COR-L47 (cell line): ENCODE measurements at regions not wholly inside any gene's neighbourhood (a gene's known extent, or its start where the extent isn't known, plus 50 kb on each side); places are given as distances from the start of the nearest gene placed in this dataset.

Source experiments
- DNase-seq: peaks from one replicate; lab custom pipeline; 2025; lab: John Stamatoyannopoulos, UW

- DNase-seq, result no peak
These were observed 410.7 kb upstream of the KIRREL3 start for GRCh38 chr11:127411283-127411682.

- no peak for DNase-seq
These were observed 394.5 kb upstream of the KIRREL3 start for GRCh38 chr11:127395034-127395433.

- no peak for DNase-seq
These were observed 393.0 kb upstream of the KIRREL3 start for GRCh38 chr11:127393460-127393997.

- DNase-seq, result no peak
These were observed 392.0 kb upstream of the KIRREL3 start for GRCh38 chr11:127392575-127392974.

- DNase-seq, result no peak
These were observed 389.9 kb upstream of the KIRREL3 start for GRCh38 chr11:127390465-127390864.

- no peak for DNase-seq
These were observed 384.5 kb upstream of the KIRREL3 start for GRCh38 chr11:127385071-127385470.

GRCh38 chr11:127383026-127383425 is 382.5 kb upstream of the KIRREL3 start:
- no peak for DNase-seq

GRCh38 chr11:127381247-127381646 is 380.7 kb upstream of the KIRREL3 start:
- DNase-seq, result no peak

GRCh38 chr11:127379686-127380085 is 379.1 kb upstream of the KIRREL3 start:
- DNase-seq, result no peak

- no peak for DNase-seq
These were observed 375.7 kb upstream of the KIRREL3 start for GRCh38 chr11:127376301-127376700.

GRCh38 chr11:127369356-127369755 is 368.8 kb upstream of the KIRREL3 start:
- DNase-seq, result no peak

- DNase-seq, result no peak
These were observed 362.3 kb upstream of the KIRREL3 start for GRCh38 chr11:127362754-127363308.

- DNase-seq, result no peak
These were observed 357.6 kb upstream of the KIRREL3 start for GRCh38 chr11:127358160-127358559.

GRCh38 chr11:127350476-127350875 is 349.9 kb upstream of the KIRREL3 start:
- no peak for DNase-seq

GRCh38 chr11:127345819-127346459 is 345.4 kb upstream of the KIRREL3 start:
- DNase-seq, result peak; percentile 58

GRCh38 chr11:127340438-127340837 is 339.9 kb upstream of the KIRREL3 start:
- DNase-seq, result no peak

GRCh38 chr11:127339376-127339775 is 338.8 kb upstream of the KIRREL3 start:
- DNase-seq, result no peak

- no peak for DNase-seq
These were observed 338.1 kb upstream of the KIRREL3 start for GRCh38 chr11:127338380-127339259.

- no peak for DNase-seq
These were observed 333.9 kb upstream of the KIRREL3 start for GRCh38 chr11:127334466-127334865.

GRCh38 chr11:127332896-127333295 is 332.3 kb upstream of the KIRREL3 start:
- DNase-seq, result no peak

GRCh38 chr11:127330044-127330443 is 329.5 kb upstream of the KIRREL3 start:
- DNase-seq, result no peak

GRCh38 chr11:127308291-127308690 is 307.7 kb upstream of the KIRREL3 start:
- no peak for DNase-seq

- DNase-seq, result no peak
These were observed 307.1 kb upstream of the KIRREL3 start for GRCh38 chr11:127307700-127308099.
